ENCODE measurements at regions not wholly inside any gene's neighbourhood (a gene's known extent, or its start where the extent isn't known, plus 50 kb on each side); places are given as distances from the start of the nearest gene placed in this dataset.
A peak's percentile ranks its signal among the peaks of the same experiment; 100 is the strongest.

DNA sequence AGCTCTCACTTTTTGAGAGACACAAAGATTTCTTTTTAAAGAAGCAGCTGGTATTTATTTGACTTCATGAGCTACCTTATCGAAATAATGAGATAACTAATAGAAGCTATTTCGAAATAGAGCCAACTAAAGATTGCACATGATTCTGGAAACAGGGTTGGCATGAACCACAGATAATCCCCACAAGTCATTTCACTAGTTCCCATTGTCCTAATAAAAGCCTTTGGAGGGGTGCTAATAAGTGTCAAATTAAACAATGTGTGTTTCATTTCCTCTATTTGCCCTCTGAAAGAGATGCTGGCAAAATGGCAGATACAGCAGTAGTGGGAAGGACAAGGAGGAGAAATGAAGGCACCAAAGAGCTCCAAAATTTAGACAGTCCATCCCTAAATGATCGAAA lies 78.6 kb upstream of the RIPOR2 start (continued):
- TF ChIP-seq, protein P1, sequence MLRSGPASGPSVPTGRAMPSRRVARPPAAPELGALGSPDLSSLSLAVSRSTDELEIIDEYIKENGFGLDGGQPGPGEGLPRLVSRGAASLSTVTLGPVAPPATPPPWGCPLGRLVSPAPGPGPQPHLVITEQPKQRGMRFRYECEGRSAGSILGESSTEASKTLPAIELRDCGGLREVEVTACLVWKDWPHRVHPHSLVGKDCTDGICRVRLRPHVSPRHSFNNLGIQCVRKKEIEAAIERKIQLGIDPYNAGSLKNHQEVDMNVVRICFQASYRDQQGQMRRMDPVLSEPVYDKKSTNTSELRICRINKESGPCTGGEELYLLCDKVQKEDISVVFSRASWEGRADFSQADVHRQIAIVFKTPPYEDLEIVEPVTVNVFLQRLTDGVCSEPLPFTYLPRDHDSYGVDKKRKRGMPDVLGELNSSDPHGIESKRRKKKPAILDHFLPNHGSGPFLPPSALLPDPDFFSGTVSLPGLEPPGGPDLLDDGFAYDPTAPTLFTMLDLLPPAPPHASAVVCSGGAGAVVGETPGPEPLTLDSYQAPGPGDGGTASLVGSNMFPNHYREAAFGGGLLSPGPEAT (IDR thresholded peaks at IDR 0.05; ENCODE audit: low read depth): no peak
- TF ChIP-seq SRF (IDR thresholded peaks at IDR 0.05; ENCODE audit: low read depth in 2 of 2, low read length in 2 of 2) (no peak), IKZF2 (IDR thresholded peaks at IDR 0.05) (peak; percentile 52 to 69; a peak in 3 of 4 replicates), SP1 (IDR thresholded peaks at IDR 0.05; ENCODE audit: low read depth, low read length) (no peak), IKZF1 (conservative IDR thresholded peaks at IDR 0.05) (peak; percentile 55), EP300 (IDR thresholded peaks at IDR 0.05; ENCODE audit: borderline replicate concordance in 1 of 2, control insufficient read depth in 1 of 2, low read depth in 2 of 2, low read length in 2 of 2) (0 out of 4 replicates have a peak, but pooled peaks of 1 of the 2 experiments have one; percentile 31)

DNA sequence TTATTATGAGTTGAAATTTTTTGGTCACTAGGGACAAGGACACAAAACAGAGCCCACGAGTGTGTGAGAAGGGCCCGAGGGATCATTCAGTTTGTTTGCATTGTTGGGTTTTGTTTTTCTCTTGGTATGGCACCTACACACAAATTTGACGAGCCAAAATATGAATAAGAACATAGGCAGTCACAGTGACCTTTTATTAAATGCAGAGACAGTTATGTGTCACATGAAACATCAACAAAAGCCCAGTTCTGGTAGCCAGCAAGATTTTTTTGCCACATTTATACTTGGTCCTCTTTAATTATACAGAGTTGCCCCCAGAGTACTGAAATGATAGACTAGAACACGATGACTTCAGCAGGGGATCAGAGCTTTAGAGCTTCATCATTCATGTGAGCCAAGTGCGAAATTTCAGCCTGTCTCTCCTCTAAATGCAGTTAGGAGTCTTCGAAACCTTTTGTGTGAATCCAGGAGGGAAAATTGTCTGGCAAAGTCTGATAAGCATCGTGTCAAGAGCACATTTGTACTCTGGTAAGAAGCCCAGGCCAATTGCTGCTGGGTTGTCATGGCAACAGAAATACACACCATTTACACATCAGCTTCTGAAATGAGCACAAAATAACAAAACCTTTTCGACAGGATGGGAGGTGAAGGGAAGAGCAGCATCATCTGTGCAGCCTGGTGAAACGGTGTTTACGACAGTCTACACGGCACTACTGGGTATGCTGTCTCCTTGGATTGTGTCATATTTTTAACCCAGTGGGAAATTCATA lies 79.2 kb upstream of the RIPOR2 start:
- Histone ChIP-seq H3K27ac (ENCODE audit: control insufficient read depth, insufficient read depth) (no peak overlapping the region), H3K4me3 (no peak overlapping the region), H4K20me1 (ENCODE audit: control insufficient read depth, insufficient read depth) (no peaks in the 10 kb centered on the region), H3K9ac (ENCODE audit: control insufficient read depth, insufficient read depth, low read length) (no peak overlapping the region), H3K27me3 (replicated peaks in 1 of 2; ENCODE audit: control insufficient read depth in 2 of 2, insufficient read depth in 2 of 2, low read length in 1 of 2) (no peaks in the 10 kb centered on the region), H3K36me3 (ENCODE audit: control insufficient read depth in 2 of 2, insufficient read depth in 2 of 2, low read length in 1 of 2) (no peaks in the 10 kb centered on the region), H3K9me3 (replicated peaks; ENCODE audit: control insufficient read depth, insufficient read depth, low read length) (no peaks in the 10 kb centered on the region), H3K4me2 (ENCODE audit: control insufficient read depth, insufficient read depth) (no peak overlapping the region), H3K79me2 (ENCODE audit: control insufficient read depth, insufficient read depth, low read length) (no peaks in the 10 kb centered on the region), H3K4me1 (ENCODE audit: control insufficient read depth, insufficient read depth, low read length) (peaks cover 5% of the 10 kb centered on the region), H2AFZ (ENCODE audit: control insufficient read depth, low read depth, low read length) (no peak overlapping the region)
- CTCF ChIA-PET: interaction anchor here (0.6 to 18.8 kb wide), 18 partner anchors 11 to 236 kb away, joined by 3 to 314 read pairs (median 5); partner anchors contain the start of gene RIPOR2
- peak; percentile 61 for ATAC-seq
- RAD21 ChIA-PET (ENCODE audit: unreplicated experiment): interaction anchor here (0.7 to 7.2 kb wide), 16 partner anchors 12 to 236 kb away, joined by 3 to 97 read pairs (median 5); partner anchors contain the start of gene RIPOR2
- BruUV-seq (replicated peaks): no TSS peak
- POLR2A ChIA-PET: interaction anchor here (0.6 to 1.9 kb wide), 5 partner anchors 52 to 296 kb away, joined by 3 to 5 read pairs (median 4); partner anchors contain the start of gene C6orf62
- intact Hi-C loops (cut with micrococcal nuclease; ENCODE audit: unreplicated experiment) (loop anchor here (5.0 kb wide), 1 partner anchor 238 kb away; no protein-coding TSS in a partner anchor), in situ Hi-C loops (cut with MboI) (loop anchor here (5.0 to 10.0 kb wide), 2 partner anchors 158 to 430 kb away; no protein-coding TSS in a partner anchor)
- TF ChIP-seq BMI1 (IDR thresholded peaks at IDR 0.05; ENCODE audit: borderline replicate concordance): peak; percentile 95
- TF ChIP-seq, protein P2, sequence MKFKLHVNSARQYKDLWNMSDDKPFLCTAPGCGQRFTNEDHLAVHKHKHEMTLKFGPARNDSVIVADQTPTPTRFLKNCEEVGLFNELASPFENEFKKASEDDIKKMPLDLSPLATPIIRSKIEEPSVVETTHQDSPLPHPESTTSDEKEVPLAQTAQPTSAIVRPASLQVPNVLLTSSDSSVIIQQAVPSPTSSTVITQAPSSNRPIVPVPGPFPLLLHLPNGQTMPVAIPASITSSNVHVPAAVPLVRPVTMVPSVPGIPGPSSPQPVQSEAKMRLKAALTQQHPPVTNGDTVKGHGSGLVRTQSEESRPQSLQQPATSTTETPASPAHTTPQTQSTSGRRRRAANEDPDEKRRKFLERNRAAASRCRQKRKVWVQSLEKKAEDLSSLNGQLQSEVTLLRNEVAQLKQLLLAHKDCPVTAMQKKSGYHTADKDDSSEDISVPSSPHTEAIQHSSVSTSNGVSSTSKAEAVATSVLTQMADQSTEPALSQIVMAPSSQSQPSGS (IDR thresholded peaks at IDR 0.05; ENCODE audit: low read length): no peak
- DNase-seq (ENCODE audit: low read depth, low spot score): no peak
- SMC1A ChIA-PET (ENCODE audit: uncharacterized antibody, unreplicated experiment): interaction anchor here (0.8 to 11.1 kb wide), 26 partner anchors 9 to 492 kb away, joined by 3 to 144 read pairs (median 4); partner anchors contain the start of gene RIPOR2
- FAIRE-seq: no peak
- WGBS (ENCODE audit: insufficient coverage, insufficient replicate concordance, low lambda C conversion rate, missing lambda C conversion rate): 41% methylated on average over 11 of the region's 11 CpGs

Data from GM12878 (cell line).